Medulla oblongata (tissue), 1 donor: ENCODE measurements at regions not wholly inside any gene's neighbourhood (a gene's known extent, or its start where the extent isn't known, plus 50 kb on each side); places are given as distances from the start of the nearest gene placed in this dataset.
"Not testable (repeated sequence)": the region's sequence is repeated elsewhere in the genome, so short reads cannot be mapped to it uniquely, and the experiment has no call there.

Experiments
- DNase-seq: peaks from one replicate; pipeline ENCODE4 v3.0.0-alpha.2; 2015; ENCODE audit errors: extremely low spot score

DNA sequence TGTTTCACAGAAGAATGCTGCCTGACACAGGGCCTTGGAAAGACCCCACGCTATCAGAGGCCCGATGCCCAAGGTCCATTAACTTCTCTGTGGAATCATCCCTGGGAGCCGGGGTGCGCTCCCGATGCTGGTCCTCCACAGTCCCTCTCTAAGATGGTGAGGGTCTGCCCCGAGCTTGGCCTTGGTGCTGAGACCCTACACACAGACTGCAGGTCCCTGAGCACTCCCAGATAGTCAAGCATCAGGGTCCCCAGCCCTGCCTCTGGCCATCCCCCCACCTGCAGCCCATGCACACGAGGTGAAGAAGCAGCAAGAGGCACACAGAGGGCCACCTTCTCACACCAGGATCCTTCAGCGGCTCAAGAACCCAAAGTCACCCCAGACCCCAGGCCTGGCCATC, 263.3 kb downstream of the MYCN start:
- no peak for DNase-seq

GRCh38 chr2:16203069-16203468, 262.7 kb downstream of the MYCN start:
- no peak for DNase-seq

DNA sequence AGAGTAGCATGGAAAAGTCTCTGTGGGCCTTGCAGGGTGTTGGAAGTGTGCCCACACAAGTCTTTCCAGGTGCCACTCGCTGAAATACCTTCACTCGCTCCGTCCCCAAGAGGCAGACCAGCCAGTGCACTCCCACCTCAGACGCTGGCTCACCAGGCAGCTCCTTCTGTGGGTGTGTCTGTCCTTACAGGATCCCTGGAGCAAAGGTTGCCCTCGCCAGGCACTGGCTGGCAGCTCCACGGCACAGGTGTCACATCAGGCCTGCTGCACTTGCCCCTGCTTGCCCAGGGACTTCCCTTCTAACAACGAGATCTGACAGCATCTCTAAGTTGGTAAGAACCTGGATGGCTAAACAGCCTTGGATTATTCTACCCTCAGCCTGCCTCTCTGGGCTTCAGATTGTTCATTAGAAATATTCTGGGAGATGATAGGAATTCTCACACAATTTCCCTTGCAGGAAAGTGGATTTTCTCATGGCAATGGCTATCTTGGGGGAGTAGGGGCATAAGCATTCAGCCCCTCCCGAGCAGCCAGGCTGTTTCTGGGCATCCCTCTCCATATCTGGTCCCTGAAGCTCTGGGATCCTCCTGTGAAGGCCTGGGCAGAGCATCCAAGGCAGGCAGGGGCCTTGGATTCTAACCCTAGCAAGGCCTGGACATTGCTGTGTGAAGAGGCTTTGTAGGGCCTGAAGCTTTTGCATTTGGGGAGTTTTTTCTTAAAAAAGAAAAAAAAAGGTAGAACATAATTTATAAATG, 262.1 kb downstream of the MYCN start:
- DNase-seq: no peak

GRCh38 chr2:16201848-16202247, 261.5 kb downstream of the MYCN start:
- DNase-seq: no peak

DNA sequence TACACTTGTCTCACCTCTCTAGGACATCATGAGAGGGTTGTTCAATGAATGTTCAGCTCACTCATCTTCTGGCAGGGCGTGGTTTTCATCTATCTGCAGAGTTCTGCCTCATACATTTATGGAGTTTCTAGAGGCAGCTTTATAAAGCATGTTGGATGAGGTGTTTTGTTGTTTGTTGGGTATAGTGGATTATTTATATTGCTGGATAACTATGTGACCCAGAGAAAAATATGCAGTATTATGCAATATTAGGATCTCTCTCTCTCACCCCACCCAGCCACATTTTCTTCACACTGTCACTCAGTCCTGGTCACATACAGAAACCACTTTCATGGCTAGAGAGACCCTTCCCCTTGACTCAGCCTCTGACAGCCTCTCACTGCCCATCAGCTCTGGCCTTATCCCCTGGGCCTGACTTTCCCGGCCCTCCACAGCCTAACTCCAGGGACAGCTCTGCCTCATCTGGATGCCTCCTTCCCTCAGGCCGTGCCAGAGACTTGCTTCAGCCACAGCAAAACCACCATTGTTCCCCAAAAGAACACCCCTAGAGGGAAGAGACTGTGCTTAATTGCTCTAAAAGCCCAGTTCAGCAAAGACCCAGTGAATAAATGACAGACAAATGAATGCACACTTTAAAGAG, 260.3 kb downstream of the MYCN start:
- no peak for DNase-seq

DNA sequence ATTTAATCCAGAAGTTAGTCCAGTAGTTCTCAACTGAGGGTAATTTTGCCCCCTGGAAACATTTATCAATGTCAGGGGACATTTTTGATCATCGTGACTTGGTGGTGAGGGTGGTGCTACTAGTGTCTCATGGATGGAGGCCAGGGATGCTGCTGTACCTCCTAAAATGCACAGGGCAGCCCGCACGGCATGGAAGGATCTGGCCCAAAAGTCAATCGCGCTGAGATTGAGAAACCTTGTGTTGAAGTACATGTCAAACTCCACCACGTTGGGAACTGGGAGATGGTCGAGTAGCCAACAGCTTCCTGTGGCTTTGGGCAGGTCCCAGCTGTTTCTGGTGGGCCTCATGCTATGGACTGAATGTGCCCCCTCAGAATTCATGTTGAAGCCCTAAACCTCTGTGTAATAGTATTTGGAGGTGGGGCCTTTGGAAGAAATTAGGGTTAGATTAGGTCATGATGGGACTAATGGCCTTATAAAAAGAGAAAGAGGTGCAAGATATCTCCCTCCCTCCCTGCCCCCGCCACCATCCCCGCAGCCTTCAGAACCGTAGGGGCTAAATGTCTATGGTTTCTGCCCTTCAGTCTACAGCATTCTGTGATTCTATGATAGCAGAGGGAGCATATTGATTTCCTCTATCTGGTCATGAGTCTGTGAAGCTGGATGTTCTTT, 259.7 kb downstream of the MYCN start:
- no peak for DNase-seq

DNA sequence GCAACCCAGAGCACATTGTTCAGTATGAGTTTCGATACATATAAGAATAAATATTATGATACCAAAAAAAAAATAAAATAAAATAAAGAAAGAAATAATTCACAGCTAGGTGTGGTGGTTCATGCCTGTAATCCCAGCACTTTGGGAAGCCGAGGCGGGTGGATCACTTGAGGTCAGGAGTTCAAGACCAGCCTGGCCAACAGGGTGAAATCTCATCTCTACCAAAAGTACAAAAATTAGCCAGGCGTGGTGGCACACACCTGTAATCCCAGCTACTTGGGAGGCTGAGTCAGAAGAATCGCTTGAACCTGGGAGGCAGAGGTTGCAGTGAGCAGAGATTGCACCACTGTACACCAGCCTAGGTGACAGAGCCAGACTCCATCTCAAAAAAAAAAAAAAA, 258.9 kb downstream of the MYCN start:
- DNase-seq: not testable (repeated sequence)

DNA sequence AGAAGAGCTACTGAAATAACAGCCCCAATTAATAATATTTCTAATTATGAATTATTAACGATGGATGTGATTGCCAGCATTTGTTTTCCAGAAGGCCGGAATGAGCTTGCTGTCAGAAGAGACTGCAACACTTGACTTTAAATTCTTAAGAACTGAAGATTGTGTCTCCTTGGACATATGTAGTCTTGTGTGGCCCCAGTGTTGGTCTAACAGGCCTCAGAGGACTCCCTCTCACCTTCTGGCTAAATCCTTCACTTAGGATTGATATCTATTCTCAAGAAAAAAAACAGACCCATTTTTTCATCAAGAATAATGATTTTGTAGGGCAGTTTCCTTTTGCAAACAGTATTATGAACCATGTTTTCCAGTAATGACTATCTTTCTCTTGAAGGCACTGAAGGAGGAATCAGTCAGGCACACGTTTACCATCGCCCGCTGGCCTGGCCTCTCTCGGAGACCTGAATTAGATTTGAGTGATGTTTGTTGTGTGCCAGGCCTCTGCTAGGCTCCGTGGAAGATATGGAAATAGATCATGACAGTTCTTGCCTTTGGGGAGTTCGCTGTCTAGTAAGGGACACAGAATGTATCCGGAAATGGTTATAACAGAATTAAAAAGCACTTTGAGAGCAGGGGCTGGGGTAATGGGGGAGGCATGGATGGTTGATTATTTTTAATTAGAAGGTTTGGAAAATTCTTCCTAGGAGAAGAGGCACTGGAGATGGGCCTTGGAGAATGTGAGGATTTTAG, 258.0 kb downstream of the MYCN start:
- DNase-seq: no peak

DNA sequence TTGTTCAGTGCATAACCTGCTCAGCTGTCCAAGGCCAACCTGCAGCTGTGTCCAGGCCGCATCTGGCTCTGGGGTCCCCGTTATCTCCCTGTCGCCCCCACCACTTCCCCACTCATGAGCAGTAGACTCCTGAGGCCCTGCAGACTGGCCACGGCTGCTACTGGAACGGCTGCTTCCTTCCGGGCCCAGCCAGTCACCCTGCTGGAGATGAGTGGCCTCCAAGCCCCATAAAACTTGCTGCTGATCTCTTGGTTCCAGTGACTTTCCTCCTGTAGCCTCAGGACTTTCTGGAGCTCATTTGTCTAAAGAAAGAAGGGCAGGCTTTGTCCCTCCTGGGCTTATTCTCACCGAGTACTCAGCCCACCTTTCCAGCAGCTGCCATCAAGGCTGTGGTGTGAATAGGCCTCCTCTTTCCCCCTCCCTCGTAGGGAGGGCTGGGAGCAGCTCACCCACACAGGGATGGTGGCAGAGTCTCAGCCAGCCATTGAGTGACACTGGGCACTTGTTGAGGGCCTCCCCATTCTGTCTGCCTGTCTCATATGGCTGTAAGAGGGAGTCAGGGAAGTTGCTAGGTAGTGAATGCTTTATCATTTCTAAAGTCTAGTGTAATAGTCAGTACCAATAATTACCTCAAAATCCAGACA, 257.3 kb downstream of the MYCN start:
- DNase-seq: no peak

DNA sequence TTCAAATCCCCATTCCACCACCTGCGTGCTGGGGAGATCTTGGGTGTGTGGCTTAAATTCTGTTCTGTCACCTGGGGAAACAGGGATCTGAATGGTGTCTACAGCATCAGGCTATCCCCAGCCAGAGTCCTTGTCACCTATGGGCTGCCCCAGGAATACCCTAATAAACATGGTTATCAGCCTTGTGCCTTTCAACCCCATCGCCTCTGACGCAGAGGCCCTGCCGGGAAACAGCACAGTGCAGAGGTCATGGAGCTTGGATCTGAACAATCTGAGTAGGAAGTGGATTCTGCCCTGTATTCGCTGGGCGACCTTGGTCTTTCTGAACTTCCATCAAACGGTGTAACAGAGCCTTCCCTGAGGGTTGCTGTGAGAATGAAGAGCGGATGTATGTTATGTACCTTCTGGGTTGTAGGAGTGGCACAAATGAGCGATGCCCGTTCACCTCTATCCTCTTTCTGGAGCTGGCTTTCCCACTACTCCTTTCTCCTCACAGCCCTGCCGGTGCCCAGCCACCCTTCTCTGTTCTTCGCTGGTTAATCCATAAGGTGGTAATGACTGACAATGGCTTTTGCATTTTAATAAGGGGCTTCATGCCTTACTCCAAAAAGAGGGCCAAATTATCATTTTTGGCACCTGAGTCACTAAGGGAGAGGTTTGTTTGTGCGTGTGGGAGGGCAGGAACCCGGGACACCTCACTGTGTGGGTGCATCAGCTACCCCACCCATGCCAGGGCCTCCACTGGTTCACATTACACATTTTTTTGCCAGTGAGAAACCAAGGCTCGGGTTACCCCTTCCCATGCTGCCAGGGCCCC, 256.5 kb downstream of the MYCN start:
- no peak for DNase-seq

- DNase-seq: no peak
These were observed 255.3 kb downstream of the MYCN start for GRCh38 chr2:16195681-16196070.

- DNase-seq: no peak
These were observed 254.8 kb downstream of the MYCN start for GRCh38 chr2:16194931-16195680.

- no peak for DNase-seq
These were observed 254.2 kb downstream of the MYCN start for GRCh38 chr2:16194530-16194929.

DNA sequence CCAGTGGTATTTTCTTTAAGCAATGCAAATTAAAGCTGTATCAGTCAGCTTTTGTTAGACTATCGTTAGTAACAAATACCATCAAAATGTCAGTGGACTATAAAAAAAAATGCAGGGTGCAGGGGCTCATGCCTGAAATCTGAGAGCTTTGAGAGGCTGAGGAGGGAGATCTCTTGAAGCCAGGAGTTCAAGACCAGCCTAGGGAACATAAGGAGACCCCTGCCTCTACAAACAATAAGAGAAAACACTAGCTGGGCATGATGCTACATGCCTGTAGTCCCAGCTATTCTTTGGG, 253.7 kb downstream of the MYCN start:
- no peak for DNase-seq

DNA sequence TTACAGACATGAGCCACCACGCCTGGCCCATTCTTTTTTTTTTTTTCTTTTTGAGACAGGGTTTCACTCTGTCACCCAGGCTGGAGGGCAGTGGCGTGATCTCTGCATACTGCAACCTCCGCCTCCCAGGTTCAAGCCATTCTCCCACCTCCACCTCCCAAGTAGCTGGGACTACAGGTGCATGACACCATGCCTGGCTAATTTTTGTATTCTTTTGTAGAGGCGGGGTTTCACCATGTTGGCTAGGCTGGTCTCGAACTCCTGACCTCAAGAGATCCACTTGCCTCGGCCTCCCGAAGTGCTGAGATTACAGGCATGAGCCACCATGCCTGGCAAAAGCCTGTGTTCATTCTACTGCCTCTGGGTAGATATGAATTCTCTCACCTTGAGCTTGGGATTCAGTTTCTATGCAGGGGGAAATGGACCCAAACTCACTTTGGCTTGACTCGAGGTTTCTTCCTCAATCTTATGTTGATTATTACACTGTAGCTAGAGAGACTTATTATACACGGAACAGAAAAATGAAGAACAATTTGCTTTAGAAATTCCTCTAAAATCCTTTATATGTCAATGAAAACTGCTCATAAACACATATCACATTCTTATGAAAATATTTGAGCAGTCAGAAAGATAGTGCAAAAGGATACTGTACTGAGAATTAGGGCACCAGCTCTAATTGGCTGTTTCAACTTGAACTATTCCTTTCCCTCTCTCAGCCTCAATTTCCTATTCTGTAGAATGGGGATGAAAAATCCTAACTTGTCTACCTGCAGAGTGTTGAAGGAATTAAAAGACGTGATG, 252.3 kb downstream of the MYCN start:
- no peak for DNase-seq

DNA sequence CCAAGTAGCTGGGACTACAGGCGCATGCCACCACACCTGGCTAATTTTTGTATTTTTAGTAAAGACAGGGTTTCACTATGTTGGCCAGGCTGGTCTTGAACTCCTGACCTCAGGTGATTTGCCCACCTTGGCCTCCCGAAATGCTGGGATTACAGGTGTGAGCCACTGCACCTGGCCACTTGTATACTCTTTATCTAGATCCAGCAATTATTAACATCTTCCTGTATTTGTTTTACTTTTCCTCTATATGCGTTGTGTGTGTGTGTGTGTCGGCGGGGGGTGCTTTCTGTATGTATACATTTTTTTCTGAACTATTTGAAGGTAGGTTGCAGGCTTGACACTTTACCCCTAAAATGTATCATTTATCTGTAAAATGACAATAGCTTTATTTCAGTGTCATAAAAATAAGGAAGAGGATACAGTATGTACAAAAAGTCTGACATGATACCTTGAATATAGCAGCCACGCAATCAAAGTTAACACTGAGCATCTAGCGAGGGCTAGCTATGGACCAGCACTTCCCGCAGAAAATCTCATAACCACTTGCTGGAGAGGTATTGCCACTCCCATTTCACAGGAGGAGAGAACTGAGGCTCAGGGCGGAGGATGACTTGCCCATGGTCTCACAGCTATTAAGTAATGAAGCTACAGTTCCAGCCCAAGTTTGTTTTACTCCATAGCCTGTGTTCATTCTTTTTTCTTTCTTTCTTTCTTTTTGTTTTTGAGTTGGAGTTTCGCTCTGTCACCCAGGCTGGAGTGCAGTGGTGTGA, 251.3 kb downstream of the MYCN start:
- no peak for DNase-seq

DNA sequence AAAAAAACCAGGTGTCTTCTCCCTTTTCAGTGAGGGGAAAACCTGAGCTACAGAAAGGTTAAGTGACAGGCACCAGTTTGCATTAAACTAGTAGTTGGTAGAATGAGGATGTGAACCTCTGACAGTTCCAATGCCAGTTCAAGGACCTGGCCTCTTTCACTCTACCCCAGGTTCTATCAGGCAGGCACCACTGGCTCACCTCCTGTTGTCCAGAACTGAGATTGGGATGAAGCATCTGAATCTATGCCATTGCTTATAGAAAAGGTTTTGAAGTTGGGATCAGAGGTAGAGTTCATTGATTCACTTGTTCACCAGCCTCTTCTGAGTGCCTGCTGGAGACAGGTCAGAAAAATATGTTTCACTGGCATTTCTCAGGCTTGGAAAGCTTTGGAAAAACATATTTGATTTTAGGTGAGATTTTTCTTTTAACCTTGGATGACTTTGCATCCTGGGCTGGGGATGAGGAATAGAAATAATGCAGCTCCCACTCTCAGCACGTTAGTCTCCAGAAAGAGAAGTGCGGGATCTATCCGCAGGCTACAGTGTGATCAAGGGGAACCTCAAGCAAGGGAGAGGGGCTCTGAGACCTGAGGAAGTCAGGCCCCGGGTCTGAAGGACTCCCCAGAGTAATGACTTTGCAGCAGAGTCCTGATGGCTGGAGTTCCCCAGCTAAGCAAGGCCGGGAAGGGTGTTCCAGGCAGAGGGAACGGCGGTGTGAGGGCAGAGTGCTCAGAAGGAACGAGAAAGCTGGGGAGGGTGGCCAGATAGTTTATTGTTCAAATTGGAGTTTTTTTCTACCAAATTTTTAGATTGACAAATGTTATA, 250.3 kb downstream of the MYCN start:
- no peak for DNase-seq

- no peak for DNase-seq
These were observed 249.4 kb downstream of the MYCN start for GRCh38 chr2:16189836-16190160.
